ENCODE measurements at regions not wholly inside any gene's neighbourhood (a gene's known extent, or its start where the extent isn't known, plus 50 kb on each side); places are given as distances from the start of the nearest gene placed in this dataset.

- H3K27ac ChIP-seq, result no peak overlapping the region
- H3K4me3 ChIP-seq, result no peak overlapping the region
- no peaks in the 10 kb centered on the region for H3K36me3 ChIP-seq (ENCODE audit: insufficient read depth, low read length)
- no peak for TF ChIP-seq EZH2 (IDR thresholded peaks at IDR 0.05)
- no peak for TF ChIP-seq POLR2AphosphoS5 (IDR thresholded peaks at IDR 0.05; ENCODE audit: borderline replicate concordance, low read depth, low read length)
- TF ChIP-seq FOXP2 (optimal IDR thresholded peaks at IDR 0.05; ENCODE audit: control extremely low read depth, extremely low read length, insufficient read depth), result no peak
- H3K9me3 ChIP-seq (ENCODE audit: low read depth, low read length), result no peaks in the 10 kb centered on the region
- no peak overlapping the region for H3K9ac ChIP-seq (ENCODE audit: insufficient read length)
- DNase-seq (ENCODE audit: low read depth, low spot score), result no peak
Measured at GRCh38 chr22:49107961-49108530, 719.6 kb downstream of the BRD1 start.

GRCh38 chr22:49107561-49107960, 720.1 kb downstream of the BRD1 start:
- no peak overlapping the region for H3K4me3 ChIP-seq
- no peak overlapping the region for H3K27ac ChIP-seq
- no peaks in the 10 kb centered on the region for H3K36me3 ChIP-seq (ENCODE audit: insufficient read depth, low read length)
- TF ChIP-seq EZH2 (IDR thresholded peaks at IDR 0.05), result no peak
- TF ChIP-seq FOXP2 (optimal IDR thresholded peaks at IDR 0.05; ENCODE audit: control extremely low read depth, extremely low read length, insufficient read depth), result no peak
- no peak for TF ChIP-seq POLR2AphosphoS5 (IDR thresholded peaks at IDR 0.05; ENCODE audit: borderline replicate concordance, low read depth, low read length)
- H3K9ac ChIP-seq (ENCODE audit: insufficient read length), result no peak overlapping the region
- no peak for DNase-seq (ENCODE audit: low read depth, low spot score)
- H3K9me3 ChIP-seq (ENCODE audit: low read depth, low read length), result no peaks in the 10 kb centered on the region

GRCh38 chr22:49106842-49107152, 720.9 kb downstream of the BRD1 start:
- Histone ChIP-seq H3K36me3 (ENCODE audit: insufficient read depth, low read length) (no peaks in the 10 kb centered on the region), H3K9ac (ENCODE audit: insufficient read length) (no peak overlapping the region), H3K27ac (no peak overlapping the region), H3K9me3 (ENCODE audit: low read depth, low read length) (no peaks in the 10 kb centered on the region), H3K4me3 (no peak overlapping the region)
- TF ChIP-seq POLR2AphosphoS5 (IDR thresholded peaks at IDR 0.05; ENCODE audit: borderline replicate concordance, low read depth, low read length) (no peak), EZH2 (IDR thresholded peaks at IDR 0.05) (no peak), FOXP2 (optimal IDR thresholded peaks at IDR 0.05; ENCODE audit: control extremely low read depth, extremely low read length, insufficient read depth) (no peak)
- DNase-seq (ENCODE audit: low read depth, low spot score), result no peak

DNA sequence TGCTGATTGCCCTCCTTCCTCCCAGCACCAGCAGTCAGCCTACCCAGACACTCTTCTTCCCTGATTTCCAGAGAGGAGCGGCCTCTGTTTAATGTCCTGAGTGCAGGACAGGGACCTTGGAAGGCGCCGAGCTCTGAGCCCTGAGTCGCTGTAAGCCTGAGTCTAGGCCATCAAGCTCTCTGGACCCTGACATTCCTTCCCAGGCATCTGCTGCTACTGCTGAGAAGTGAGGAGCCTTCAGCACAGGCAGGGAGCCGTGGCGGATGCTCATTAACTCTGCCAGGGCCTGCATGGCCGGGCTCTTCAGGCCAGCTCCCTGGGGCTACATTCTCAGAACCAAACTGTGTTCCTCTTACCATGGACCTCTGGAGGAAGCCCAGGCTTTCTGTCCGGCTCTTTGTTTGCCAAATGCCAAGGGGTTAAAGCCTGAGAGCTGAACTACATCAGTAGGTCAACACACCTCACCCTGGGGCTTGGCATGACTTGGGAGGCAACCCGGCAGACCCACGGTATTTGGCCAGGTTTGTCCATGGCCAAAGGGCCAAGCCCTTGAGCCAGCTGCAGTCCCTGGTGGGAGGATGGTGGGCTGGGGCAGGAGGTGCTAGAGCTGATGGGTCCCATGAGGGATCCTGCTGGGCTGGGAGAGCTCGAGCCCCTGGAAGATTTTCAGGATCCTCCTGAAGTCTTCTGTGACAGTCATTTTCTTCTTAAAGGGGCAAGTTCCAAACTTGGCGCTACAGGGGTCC, 721.4 kb downstream of the BRD1 start:
- TF ChIP-seq FOXP2 (optimal IDR thresholded peaks at IDR 0.05; ENCODE audit: control extremely low read depth, extremely low read length, insufficient read depth) (no peak), POLR2AphosphoS5 (IDR thresholded peaks at IDR 0.05; ENCODE audit: borderline replicate concordance, low read depth, low read length) (no peak), EZH2 (IDR thresholded peaks at IDR 0.05) (no peak)
- Histone ChIP-seq H3K9ac (ENCODE audit: insufficient read length) (no peak overlapping the region), H3K27ac (no peak overlapping the region), H3K9me3 (ENCODE audit: low read depth, low read length) (no peaks in the 10 kb centered on the region), H3K4me3 (no peak overlapping the region), H3K36me3 (ENCODE audit: insufficient read depth, low read length) (no peaks in the 10 kb centered on the region)
- DNase-seq (ENCODE audit: low read depth, low spot score), result no peak

DNA sequence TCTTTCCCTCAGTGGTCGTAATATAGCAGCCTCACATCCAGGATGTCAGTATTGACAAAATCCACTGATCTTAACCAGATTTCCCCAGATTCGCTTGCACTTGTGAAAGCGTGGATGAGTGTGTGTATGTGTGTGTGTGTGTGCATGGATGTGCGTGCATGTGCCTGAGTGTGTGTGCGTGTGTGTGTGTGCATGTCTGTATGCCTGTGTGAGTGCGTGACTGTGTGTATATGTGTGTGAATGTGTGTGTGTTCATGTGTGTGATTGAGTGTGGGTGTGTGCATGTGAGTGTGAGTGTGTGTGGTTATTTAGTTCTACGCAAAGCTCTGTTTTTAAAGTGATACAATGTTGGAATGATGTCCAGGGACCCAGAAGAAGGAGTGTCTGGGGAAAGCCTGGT, 723.2 kb downstream of the BRD1 start:
- no peak for TF ChIP-seq EZH2 (IDR thresholded peaks at IDR 0.05)
- no peak for TF ChIP-seq FOXP2 (optimal IDR thresholded peaks at IDR 0.05; ENCODE audit: control extremely low read depth, extremely low read length, insufficient read depth)
- no peaks in the 10 kb centered on the region for H3K9me3 ChIP-seq (ENCODE audit: low read depth, low read length)
- no peak overlapping the region for H3K4me3 ChIP-seq
- no peak overlapping the region for H3K9ac ChIP-seq (ENCODE audit: insufficient read length)
- no peak overlapping the region for H3K27ac ChIP-seq
- no peak for DNase-seq (ENCODE audit: low read depth, low spot score)
- H3K36me3 ChIP-seq (ENCODE audit: insufficient read depth, low read length), result no peaks in the 10 kb centered on the region

- Histone ChIP-seq H3K9ac (ENCODE audit: insufficient read length) (no peak overlapping the region), H3K4me3 (no peak overlapping the region), H3K27ac (no peak overlapping the region), H3K9me3 (ENCODE audit: low read depth, low read length) (no peaks in the 10 kb centered on the region), H3K36me3 (ENCODE audit: insufficient read depth, low read length) (no peaks in the 10 kb centered on the region)
- no peak for DNase-seq (ENCODE audit: low read depth, low spot score)
- TF ChIP-seq POLR2AphosphoS5 (IDR thresholded peaks at IDR 0.05; ENCODE audit: borderline replicate concordance, low read depth, low read length) (no peak), EZH2 (IDR thresholded peaks at IDR 0.05) (no peak), FOXP2 (optimal IDR thresholded peaks at IDR 0.05; ENCODE audit: control extremely low read depth, extremely low read length, insufficient read depth) (no peak)
Measured at GRCh38 chr22:49103314-49104059, 724.2 kb downstream of the BRD1 start.

DNA sequence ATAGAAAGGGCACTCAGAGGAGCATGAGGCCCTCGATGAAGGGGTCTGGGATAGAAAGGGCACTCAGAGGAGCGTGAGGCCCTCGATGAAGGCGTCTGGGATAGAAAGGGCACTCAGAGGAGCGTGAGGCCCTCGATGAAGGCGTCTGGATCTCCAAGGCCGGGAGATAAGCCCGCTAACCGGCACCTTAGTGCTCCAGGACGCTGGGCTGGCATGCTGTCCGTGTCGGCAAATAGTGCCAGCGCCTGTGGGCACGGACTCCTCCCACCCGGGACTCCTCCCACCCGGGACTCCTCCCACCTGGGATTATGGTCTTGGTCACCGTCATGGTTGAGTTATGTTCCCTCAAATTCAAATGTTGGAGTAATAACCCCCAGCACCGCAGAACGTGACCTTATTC, 725.3 kb downstream of the BRD1 start:
- TF ChIP-seq EZH2 (IDR thresholded peaks at IDR 0.05), result no peak
- TF ChIP-seq FOXP2 (optimal IDR thresholded peaks at IDR 0.05; ENCODE audit: control extremely low read depth, extremely low read length, insufficient read depth), result no peak
- TF ChIP-seq POLR2AphosphoS5 (IDR thresholded peaks at IDR 0.05; ENCODE audit: borderline replicate concordance, low read depth, low read length), result no peak
- Histone ChIP-seq H3K27ac (no peak overlapping the region), H3K9me3 (ENCODE audit: low read depth, low read length) (no peaks in the 10 kb centered on the region), H3K4me3 (no peak overlapping the region), H3K9ac (ENCODE audit: insufficient read length) (no peak overlapping the region), H3K36me3 (ENCODE audit: insufficient read depth, low read length) (no peaks in the 10 kb centered on the region)
- no peak for DNase-seq (ENCODE audit: low read depth, low spot score)

DNA sequence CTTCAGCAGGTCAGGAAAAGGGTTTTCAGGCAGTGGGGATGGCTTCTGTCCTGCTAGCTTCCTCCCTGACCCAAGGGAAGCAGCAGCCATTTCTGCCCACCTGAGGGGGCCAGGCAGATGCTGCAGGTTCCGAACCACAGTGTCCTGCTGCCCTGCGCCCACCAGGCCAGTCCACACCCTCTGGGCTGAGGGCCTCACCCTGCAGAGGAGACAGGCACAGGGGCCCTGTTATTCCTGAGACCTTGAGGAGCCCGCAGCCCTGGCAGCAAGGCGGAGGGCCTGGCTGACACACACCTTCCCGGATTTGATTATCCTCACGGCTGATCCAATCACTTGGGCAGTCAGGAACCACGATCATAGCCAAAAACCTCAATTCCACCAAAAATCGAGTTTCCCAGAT, 725.8 kb downstream of the BRD1 start:
- Histone ChIP-seq H3K36me3 (ENCODE audit: insufficient read depth, low read length) (no peaks in the 10 kb centered on the region), H3K9me3 (ENCODE audit: low read depth, low read length) (no peaks in the 10 kb centered on the region)
- DNase-seq (ENCODE audit: low read depth, low spot score), result no peak

More for the DNA sequence above, 725.8 kb downstream of the BRD1 start:
- no peak overlapping the region for H3K4me3 ChIP-seq
- no peak overlapping the region for H3K27ac ChIP-seq
- no peak for TF ChIP-seq POLR2AphosphoS5 (IDR thresholded peaks at IDR 0.05; ENCODE audit: borderline replicate concordance, low read depth, low read length)
- no peak for TF ChIP-seq FOXP2 (optimal IDR thresholded peaks at IDR 0.05; ENCODE audit: control extremely low read depth, extremely low read length, insufficient read depth)
- no peak for TF ChIP-seq EZH2 (IDR thresholded peaks at IDR 0.05)
- no peak overlapping the region for H3K9ac ChIP-seq (ENCODE audit: insufficient read length)
